GM18517 (cell line): ENCODE measurements at regions not wholly inside any gene's neighbourhood (a gene's known extent, or its start where the extent isn't known, plus 50 kb on each side); places are given as distances from the start of the nearest gene placed in this dataset.

ENCODE experiments used
- ATAC-seq: cut with Tn5 transposase; IDR thresholded peaks from one replicate; pipeline ENCODE4 v1.9.1; 2021; ENCODE audit warnings: mild to moderate bottlenecking, moderate library complexity; ENCODE audit not compliant: unreplicated experiment

DNA sequence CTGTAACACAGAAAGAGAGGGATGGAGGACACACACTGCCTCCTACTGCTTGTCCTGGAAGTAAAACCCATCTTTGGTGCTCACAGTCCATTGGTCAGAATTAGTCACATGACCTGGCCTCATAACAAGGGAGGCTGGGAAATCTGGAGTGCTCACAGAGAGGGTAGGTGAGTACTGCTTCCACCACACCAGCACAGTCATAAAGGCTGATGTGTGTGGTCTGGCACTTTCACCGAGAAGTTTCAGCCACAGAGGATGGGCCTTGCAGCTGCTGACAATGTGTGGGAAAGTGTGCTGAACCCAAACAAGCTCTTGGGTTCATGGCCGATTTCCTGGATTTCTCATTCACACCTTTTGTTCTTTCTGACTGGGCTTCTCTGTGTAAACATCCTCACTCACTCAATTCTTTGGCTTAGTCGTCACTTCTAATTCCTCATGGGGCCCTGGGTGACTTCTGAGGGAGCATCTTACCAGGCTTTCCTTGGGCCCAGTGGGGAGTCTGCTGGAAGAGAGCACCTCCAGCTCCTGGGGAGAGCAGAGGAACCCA is 100.7 kb downstream of the ASB7 start:
- peak; percentile 95 for ATAC-seq

DNA sequence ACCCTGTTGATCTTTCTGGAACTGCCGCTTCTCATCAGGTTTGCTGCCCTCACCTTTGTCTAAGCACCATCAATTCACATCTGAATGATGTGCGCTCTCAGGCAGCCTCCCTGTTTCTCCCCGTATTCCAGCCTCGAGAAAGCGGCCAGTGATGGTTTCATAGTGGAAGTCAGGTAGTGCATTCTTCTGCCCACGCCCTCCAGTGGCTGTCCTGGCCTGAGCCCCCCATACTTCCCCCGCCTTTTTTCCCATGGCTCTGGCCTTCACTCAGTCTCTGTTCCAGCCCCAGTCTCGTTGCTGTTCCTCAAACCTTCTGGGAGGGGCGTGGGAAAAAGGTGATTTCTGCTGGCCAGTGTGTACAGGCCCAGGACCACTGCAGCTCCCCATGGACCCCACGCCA is 101.3 kb downstream of the ASB7 start:
- ATAC-seq: no peak

DNA sequence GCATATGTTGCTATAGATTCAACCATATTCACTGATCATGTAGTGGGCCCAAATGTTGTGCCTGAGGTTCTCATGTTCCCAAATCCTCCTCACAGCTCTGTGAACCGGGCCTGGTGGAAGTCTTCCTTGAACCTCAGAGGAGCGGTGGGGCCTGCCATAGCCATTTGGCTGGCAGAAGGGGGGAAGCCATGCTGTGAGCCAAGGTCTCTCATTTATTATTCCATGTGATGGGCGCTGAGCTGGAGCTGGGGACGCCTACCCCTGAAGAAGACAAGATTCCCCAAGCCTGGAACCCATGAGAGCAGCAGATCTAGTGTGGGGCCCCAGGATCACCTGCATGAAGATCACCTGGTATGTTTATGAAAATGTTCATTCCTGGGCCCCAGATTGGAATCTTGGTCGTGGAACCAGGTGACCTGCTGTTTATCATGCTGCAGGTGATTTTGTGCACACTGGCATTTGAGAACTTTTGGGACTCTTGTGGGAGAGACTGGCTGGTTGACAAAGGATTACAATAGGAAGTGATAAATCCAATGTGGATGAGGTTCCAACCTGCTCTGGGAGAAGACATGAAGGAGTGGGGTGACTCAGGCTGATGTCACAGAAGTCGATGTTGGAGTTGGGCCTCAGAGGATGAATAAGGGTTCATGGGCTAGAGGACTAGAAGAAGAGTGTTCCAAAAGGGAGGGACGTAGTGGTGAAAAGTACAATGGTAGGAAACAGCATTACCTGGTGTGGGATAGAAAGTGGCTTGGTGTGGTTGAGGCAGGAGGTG is 102.1 kb downstream of the ASB7 start:
- no peak for ATAC-seq

DNA sequence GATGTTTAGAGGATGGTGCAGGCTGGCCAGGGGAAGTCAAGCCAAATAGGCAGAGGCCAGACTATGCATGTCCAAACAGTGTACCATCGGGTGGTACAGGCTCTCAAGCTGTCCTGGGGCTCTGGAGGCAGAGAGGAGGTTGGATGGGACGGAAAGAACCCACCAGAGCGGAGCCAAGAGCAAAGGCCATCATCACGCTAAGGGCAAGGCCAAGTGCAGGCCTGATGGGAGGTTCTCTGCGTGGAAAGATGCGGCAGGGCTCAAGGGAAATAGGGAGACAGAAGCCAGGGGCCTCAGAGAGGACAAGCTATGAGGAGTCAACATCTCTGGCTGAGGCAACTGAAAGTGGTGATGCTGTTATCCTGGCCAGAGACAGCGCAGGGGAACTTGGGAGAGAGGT is 102.7 kb downstream of the ASB7 start:
- no peak for ATAC-seq

DNA sequence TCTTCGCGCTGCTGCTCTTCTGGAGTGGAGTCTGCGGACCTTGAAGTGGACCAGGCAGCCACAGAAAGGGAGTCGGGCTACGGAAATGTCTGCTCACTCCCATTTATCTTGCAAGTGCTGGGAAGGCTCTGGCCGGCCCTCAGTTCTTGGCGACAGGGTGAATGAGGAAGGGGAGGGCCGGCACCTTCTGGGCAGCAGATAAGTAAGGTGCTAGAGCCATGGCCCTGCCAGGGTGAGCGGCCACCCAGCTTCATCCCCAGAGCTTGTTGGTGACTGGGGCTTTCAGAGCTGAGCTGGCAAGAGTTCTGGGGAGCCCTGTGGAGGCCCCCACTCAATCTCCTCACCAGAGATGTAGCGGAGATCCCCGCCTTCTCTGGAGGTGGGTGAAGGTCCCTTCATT is 103.5 kb downstream of the ASB7 start:
- ATAC-seq: no peak

DNA sequence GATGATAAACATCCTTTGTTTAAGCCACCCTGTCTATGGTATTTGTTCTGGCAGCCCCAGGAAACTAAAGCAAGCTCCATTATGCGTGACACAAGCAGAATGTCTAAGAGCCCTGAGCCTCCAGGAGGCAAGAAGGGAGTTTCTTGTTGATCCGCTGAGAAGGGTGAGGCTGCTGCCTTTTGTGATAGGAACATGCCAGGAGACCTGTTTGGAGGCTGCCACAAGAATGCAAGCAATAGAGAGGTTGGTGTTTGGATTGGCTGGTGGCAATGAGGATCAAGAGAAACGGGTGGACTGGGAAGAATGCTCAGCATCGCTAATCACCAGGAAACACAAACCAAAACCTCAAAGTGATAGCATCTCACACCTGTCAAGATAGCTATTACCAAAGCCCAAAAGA is 104.8 kb downstream of the ASB7 start:
- ATAC-seq: no peak

DNA sequence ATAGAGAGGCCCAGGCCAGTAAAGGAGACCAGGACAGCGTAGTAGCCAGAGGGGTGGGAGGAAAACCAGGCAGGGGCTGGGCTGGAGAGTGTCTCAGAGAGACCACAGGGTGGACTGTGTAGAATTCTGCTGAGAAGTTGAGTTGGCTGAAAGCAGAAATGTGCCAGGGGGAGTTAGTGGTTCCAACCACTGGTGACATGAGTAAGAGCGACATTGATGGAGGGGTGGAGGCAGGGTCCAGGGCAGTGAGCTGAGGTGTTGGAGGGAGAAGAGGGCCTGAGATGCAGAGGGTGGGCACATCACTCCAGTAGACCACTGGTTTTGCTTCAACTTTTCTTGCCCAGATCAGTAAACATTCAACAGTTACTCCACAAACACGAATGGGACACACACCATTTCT is 106.5 kb downstream of the ASB7 start:
- ATAC-seq: no peak

DNA sequence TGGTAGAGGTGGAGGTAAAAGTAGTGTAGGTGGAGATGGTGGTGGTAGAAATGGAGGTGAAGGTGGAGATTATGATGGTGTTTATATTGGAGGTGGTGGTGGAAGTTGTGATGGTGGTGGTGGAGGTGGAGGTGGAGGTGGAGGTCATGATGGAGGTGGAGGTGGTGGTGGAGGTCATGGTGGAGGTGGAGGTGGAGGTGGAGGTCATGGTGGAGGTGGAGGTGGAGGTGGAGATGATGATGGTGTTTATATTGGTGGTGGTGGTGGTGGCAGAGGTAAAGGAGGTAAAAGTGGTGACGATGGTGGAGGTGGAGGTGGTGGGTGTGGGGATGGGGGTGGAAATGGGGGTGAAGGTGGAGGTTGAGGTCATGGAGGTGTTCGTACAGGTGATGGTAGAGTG is 107.8 kb downstream of the ASB7 start:
- ATAC-seq: no peak

DNA sequence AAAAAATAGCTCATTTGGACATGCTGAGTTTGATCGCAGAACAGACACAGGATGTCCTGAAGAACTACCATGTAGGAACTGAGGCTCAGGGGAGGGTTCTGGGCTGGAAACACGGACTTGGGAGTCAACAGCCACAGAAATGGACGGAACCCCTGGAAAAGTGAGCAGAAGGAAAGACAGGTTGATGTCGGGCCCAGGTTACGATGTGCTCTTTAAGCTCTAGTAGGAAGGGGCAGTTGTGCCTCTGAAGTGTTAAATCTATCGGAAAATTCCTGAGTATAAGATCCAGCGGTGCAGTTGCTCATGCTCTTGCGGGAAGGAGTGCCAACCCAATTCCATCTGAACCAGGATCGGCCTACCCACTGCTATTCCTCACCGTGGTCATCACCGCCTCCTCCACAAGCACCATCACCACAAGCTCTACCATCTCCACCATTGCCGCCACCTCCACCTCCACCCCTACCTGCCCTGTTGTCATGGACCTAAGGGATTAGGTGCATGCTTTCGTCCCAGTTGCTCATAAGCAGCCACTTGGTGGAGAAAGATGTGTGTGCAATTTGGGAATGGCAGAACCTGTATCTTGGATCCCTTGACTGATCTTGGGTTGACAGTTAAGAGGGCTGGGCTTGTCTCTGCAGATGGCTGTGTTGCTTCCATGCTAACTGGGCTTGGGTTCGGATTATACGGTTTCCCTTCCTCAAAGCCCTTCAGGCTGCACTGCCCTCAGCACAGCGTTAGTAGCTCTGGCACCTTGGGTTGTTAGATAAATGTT is 108.5 kb downstream of the ASB7 start:
- no peak for ATAC-seq

DNA sequence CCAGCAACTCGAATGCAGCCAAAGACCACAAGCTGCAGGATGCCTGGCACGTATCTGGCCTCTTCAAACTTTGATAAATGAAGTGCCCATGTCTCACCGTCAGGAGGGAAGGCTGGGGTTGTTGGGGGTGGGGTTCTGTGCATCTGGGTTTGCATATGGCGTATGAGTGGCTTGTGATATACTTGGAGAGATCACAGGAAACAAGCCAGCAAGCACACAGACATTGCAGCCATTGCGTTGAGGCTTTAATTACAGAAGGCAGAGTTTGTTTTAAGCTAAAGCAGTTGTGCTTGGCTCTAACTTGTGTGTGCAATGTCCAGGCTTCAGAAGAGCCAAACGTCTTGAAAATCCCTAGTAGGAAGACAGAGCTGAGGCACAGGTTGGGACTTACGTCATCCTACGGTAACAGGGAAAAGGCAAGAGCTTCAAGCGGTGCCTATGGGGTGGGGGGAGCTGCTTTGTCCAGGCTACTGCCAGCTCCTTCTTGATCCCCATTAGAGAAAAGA is 109.2 kb downstream of the ASB7 start:
- no peak for ATAC-seq

DNA sequence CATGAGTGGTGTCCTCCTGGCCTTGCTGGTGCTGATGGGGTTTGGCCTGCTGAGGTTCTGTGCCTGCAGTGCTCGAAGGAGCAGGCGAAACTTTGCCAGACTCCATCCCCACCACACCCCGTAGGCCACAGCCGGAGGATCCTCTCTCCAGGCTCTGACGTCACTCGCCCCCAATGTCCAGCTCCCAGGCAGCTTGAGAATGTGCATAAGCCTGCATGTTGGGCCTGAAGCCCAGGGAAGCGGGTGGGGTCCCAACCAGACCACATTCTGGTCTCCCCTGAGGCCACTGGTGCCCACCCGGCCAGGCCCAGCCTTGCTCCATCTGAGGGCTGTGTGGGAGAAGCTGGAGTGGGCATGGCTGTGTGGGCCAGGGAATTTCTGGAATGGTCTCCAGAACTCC is 109.8 kb downstream of the ASB7 start:
- ATAC-seq: no peak

DNA sequence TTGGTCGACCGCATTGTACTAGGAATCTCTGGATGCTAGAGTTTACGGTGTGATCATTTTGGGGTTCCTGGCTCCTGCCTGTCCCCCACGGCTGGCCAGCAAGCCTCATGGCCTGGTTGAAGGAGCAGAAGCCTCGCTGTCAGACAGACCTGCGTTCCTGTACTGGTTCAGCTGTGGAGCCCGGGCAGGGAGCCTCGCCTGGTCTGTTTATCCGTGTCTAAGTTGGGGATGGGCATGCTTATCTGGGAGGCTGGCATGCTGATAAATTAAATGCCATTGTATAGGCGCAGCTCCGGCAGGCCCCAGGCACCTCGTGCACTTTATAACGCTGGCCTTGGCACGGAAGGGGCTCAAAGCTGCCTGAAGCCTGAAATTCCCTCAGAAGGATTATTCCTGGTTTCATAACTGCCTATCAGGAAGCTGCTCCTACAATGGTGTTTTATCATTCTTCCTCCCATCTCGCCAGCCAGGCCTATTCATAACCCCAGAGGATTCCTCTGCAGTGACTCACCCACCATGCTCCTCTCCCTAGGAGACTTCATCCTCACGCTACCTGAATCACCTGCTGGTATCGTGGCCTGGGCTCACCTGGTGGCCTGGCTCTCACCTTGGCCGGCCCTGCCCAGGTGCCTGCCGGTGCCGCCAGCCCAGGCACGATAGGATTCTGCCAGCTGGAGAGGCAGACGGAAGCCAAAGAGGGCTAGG is 110.9 kb downstream of the ASB7 start:
- no peak for ATAC-seq

DNA sequence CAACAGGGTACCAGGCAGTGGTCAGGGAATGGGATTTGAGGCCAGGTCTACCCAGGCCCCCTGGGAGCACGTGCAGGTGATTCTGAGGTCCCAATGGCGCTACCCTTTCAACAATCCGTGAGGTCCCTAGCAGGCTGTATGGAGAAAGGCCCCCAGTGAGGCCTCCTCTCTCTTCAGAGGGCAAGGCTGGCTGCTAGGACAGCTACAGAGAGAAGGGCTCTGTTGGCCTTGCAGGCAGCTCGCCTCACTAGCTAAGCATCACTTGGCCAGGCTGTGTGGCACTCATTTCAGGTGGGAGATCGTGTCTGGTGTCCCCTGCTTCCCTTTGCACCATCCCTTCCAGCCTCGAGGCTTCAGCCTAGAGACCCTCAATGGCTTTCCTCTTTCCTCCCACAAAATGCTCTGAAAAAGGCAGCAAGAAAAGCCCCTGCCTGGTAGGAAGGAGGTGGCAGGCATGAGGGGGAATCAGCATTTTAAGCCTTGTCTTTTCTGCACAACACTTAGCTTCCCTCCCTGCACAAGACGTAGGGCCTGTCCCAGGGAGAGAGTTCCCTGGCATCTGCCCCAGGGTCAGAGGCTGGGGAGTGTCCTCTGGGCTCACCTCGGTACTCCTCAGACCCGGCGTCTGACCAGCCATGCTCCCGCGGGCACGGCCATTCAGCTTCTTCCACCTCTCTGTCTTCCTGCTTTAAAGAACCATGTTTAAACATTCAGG is 111.8 kb downstream of the ASB7 start:
- no peak for ATAC-seq

DNA sequence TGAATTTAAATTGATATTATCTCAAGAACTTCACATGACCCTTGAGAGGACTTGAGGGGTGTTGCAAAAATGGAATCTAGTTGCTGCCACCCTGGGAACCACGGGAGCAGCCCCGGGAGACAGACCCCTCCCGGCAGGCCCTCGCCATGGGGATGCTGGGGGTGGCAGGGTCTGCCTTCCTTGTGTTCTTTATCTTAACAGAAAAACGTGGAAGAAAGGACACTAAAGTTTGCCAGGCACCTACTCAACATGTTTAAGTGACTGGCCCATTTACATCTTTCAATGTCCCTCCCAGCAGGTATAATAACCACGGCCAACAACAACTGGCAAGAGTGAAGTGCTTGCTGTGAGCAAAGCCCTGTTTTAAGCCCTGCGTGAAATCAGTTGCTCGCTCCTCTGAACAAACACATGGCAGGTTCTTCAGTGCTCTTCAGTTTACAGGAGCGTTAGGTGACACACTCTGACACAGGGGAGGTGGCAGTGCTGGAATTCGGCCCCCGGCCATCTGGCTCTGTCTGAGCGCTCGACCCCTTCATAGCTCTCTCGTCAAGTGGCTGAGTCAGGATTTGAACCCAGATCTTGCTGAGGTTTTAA is 112.5 kb downstream of the ASB7 start:
- no peak for ATAC-seq

DNA sequence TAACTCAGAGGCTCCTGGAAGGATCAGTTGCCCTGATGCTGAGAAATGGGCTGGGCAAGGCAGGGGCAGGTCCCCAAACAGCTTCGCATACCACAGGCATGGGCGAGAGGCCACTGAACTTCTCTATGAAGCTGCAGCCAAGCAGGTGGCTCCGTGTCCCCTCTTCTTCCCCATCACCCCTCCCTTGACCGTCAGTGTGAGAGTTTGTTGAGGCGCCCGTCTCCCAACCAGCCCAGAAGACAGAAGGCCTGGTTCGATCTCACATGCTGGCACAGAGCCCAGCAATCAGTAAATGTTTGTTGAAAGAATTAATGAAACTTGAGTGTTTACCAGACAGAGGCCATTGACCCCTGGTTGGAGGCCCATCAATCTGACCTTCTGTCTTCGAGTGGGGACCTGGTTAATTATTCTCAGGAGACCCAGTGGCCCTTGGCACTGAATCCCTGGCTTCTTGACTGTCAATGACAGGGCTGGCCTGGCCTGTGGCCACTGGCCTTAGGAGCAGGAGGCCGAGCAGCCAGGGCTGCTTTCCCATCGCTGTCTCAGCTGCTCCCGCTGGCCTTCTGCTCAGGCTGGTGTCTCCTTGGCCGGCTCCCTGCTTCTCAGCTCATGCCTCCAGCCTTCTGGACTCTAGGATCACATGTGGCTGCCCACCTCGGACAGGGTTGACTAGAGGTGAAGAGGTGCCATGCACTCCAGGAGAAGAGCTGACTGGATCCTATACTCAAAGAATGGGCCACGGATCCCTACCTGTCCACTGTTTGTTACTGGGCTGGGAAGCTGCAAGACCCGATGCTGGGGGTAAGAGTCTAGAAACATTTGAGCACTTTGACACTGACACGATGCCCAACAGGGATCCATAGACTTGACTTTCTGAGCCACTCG is 113.4 kb downstream of the ASB7 start:
- ATAC-seq: no peak

DNA sequence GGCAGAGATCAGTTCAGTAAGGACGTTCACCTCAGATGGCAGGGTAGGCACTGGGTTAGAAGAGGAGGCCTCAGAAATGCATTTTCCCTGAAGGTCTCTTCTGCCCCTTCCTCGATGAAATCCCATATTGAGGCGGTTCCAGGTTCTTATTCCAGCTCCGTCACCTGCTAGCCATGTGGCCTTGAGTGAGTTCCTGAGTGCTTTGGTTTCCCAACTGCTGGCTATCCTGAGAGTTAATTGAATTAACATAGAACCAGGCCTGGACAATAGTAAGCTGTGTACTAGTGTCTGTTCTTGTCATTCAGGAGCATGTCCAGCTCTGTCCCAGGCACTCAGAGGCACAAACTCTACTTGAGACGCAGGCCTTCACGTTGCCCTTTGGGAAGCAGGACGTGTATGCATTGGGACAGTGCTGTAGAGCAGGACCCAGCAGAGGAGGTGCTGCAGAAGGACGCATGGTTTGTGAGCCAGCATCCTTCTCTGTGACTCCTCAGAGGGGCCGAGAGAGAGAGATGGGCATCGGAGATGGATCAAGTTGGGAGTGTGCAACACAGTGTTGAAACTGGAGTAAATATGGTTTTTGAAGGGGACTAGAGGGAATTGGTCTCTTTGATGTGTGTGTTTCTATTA is 114.2 kb downstream of the ASB7 start:
- ATAC-seq: no peak

DNA sequence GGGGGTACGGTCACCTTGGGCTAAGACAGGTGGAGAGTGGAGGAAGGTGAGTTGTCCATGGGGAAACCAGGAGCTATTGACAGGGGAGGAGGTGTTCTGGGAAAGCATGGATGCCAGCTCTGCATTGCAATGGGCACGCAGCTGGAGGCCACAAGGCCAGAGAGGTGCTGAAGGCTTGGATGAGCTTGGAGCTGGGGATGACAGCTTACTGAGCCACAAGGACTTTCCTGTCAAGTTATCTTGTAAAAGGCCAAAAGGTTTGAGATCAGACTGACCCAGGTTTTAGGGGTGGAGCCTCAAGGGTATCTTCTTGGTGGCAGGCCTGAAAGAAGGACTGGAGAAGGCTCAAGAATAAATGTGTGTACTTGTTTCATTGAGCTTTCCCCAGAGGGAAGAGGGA is 115.2 kb downstream of the ASB7 start:
- ATAC-seq: no peak

DNA sequence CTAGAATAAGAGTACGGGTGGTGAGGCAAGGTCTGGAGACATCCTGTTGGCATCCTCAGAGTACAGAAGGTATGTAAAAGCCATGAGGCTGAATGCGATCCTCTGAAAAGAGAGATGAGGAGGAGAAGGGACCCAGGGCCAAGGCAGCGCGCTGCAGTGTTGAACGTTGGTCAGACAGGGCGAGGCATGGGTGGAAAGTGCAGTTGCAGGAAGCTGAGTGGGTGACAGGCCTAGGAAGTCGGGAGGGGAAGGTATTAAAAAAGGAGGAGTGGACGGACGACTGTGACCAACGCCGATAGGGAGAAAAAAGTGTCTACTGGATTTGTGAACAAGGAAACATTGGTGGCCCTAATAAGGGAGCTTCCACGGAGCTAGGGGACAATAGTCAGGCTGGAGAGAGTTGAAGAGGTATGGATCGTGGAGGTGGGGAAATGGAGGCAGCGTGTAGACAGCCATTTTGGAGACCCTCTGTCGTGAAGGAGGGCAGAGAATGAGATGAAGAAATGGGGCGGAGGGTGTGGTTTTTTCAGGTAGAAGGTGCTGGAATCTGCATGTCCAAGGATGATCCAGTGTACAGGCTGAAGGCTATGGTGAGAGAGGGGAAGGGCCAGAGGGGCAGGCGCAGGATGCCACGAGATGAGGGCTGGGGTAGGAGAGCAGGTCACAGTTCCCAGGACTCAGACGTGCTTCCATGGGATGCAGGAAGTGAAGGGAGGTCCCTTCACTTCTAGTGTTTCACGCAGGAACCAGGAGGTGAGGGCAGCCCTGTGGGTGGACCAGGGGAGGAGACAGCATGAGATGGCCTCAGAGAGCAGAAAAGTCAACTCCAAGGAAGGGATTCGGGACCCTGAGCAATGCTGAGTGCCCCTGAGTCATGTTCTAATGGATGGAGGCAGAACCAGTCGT is 115.9 kb downstream of the ASB7 start:
- no peak for ATAC-seq
